Thoracic aorta (tissue), 2 donors: ENCODE measurements at regions not wholly inside any gene's neighbourhood (a gene's known extent, or its start where the extent isn't known, plus 50 kb on each side); places are given as distances from the start of the nearest gene placed in this dataset.

ENCODE experiments used
- ATAC-seq: fragments of 150-250 bp; one replicate; pipeline ENCODE4 v1.8.0; 2017; ENCODE audit warnings: low read depth; ENCODE audit not compliant: insufficient number of reproducible peaks, low FRiP score
- DNase-seq: peaks from one replicate; pipeline ENCODE4 v3.0.0-alpha.2; 2020; ENCODE audit warnings: low spot score
- H3K27ac ChIP-seq, 2 donors: fragments of 200-600 bp; sonication (generic); 1 replicate in 1 of 2; 2 replicates in 1 of 2; pipeline ENCODE4 v1.5.1; 2016; ENCODE audit warnings: mild to moderate bottlenecking in 2 of 2, moderate library complexity in 2 of 2
- H3K27me3 ChIP-seq: fragments of 200-600 bp; sonication (generic); replicated peaks from 2 replicates; pipeline ENCODE4 v1.6.0; 2016; ENCODE audit warnings: mild to moderate bottlenecking; ENCODE audit not compliant: insufficient read depth
- H3K36me3 ChIP-seq: fragments of 200-600 bp; sonication (generic); one replicate; pipeline ENCODE4 v1.5.1; 2016
- H3K4me1 ChIP-seq, 2 donors: fragments of 200-600 bp; sonication (generic); 1 replicate in 1 of 2; 2 replicates in 1 of 2; pipeline versions ENCODE4 v1.5.1 to v1.6.0; 2016; ENCODE audit warnings: low read depth in 2 of 2, mild to moderate bottlenecking in 1 of 2; ENCODE audit not compliant: control insufficient read depth in 1 of 2
- H3K4me3 ChIP-seq: fragments of 200-600 bp; sonication (generic); 2 replicates; pipeline ENCODE4 v1.5.1; 2016; ENCODE audit warnings: mild to moderate bottlenecking
- H3K9me3 ChIP-seq: fragments of 200-600 bp; sonication (generic); 2 replicates; pipeline ENCODE4 v1.5.1; 2016
- TF ChIP-seq, protein P1 (sequence below): fragments of 200-600 bp; sonication (generic); IDR thresholded peaks from one replicate; pipeline ENCODE4 v1.5.1; 2019; ENCODE audit warnings: antibody characterized with exemption

- ATAC-seq (no peak), DNase-seq (no peak)
- no peaks in the 10 kb centered on the region for H3K36me3 ChIP-seq
- H3K9me3 ChIP-seq: no peaks in the 10 kb centered on the region
- no peak overlapping the region for H3K27ac ChIP-seq
- no peaks in the 10 kb centered on the region for H3K27me3 ChIP-seq
- TF ChIP-seq, protein P1, sequence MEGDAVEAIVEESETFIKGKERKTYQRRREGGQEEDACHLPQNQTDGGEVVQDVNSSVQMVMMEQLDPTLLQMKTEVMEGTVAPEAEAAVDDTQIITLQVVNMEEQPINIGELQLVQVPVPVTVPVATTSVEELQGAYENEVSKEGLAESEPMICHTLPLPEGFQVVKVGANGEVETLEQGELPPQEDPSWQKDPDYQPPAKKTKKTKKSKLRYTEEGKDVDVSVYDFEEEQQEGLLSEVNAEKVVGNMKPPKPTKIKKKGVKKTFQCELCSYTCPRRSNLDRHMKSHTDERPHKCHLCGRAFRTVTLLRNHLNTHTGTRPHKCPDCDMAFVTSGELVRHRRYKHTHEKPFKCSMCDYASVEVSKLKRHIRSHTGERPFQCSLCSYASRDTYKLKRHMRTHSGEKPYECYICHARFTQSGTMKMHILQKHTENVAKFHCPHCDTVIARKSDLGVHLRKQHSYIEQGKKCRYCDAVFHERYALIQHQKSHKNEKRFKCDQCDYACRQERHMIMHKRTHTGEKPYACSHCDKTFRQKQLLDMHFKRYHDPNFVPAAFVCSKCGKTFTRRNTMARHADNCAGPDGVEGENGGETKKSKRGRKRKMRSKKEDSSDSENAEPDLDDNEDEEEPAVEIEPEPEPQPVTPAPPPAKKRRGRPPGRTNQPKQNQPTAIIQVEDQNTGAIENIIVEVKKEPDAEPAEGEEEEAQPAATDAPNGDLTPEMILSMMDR: no peak
- no peak overlapping the region for H3K4me3 ChIP-seq
- H3K4me1 ChIP-seq: no peaks in the 10 kb centered on the region
Observed at GRCh38 chr16:65185241-65185778, 63.4 kb upstream of the CDH11 start.

DNA sequence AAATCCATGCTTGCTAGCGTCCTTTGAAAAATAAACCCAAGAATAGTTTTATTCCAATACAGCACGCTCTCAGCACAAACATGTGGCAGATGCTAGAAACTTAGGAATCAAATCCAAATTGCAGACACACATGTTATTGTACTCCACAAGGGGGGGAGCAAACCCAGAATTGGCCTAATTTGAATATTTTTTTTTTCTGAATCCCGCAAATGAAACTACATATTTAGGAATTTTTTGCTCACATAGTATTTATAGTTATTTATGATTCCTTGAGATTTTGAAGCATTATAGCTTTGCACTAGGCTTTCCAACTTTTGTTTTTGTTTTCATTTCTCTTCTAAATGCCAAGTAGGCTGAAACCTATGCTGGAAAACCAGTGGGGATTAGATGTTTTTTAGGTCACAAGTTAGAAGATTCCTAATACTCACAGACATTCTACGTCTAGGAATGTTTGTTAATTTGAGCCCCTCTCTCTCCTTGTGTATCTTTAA, 59.3 kb upstream of the CDH11 start:
- Histone ChIP-seq H3K27me3 (no peaks in the 10 kb centered on the region), H3K4me3 (no peak overlapping the region), H3K27ac (no peak overlapping the region), H3K36me3 (no peaks in the 10 kb centered on the region), H3K4me1 (no peaks in the 10 kb centered on the region), H3K9me3 (no peaks in the 10 kb centered on the region)
- TF ChIP-seq, protein P1: no peak
- DNase-seq (no peak), ATAC-seq (no peak)

GRCh38 chr16:65178151-65178550, 56.3 kb upstream of the CDH11 start:
- Histone ChIP-seq H3K36me3 (no peaks in the 10 kb centered on the region), H3K27me3 (no peaks in the 10 kb centered on the region), H3K9me3 (no peaks in the 10 kb centered on the region), H3K4me3 (no peak overlapping the region), H3K4me1 (no peaks in the 10 kb centered on the region), H3K27ac (no peak overlapping the region)
- ATAC-seq (no peak), DNase-seq (no peak)
- TF ChIP-seq, protein P1: no peak

- Histone ChIP-seq H3K4me1 (no peaks in the 10 kb centered on the region), H3K9me3 (no peaks in the 10 kb centered on the region), H3K36me3 (no peaks in the 10 kb centered on the region), H3K4me3 (no peak overlapping the region), H3K27me3 (no peaks in the 10 kb centered on the region), H3K27ac (no peak overlapping the region)
- DNase-seq: no peak
- ATAC-seq: no peak
- TF ChIP-seq, protein P1: no peak
Observed at GRCh38 chr16:65176603-65177002, 54.7 kb upstream of the CDH11 start.

DNA sequence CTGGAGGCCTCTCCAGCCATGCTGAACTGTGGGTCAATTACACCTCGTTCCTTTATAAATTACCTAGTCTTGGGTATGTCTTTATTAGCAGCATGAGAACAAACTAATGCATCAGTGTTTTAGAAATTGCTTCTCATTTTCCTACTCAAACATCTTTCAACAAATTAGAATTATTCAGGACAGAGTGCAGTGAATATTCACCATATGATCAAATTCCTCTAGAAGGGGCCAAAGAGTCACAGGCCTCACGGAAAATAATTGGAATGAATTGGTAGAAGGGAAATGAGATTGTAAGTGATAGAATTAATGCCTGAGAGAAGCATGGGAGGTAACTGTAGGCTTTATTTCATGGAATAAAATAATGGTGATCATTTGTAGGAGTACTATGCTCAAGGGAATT, 50.5 kb upstream of the CDH11 start:
- ATAC-seq (no peak), DNase-seq (no peak)
- Histone ChIP-seq H3K27ac (no peak overlapping the region), H3K4me3 (no peak overlapping the region), H3K9me3 (no peaks in the 10 kb centered on the region), H3K4me1 (no peaks in the 10 kb centered on the region), H3K27me3 (no peaks in the 10 kb centered on the region), H3K36me3 (no peaks in the 10 kb centered on the region)
- TF ChIP-seq, protein P1: no peak
